ENCODE measurements at regions not wholly inside any gene's neighbourhood (a gene's known extent, or its start where the extent isn't known, plus 50 kb on each side); places are given as distances from the start of the nearest gene placed in this dataset.

DNA sequence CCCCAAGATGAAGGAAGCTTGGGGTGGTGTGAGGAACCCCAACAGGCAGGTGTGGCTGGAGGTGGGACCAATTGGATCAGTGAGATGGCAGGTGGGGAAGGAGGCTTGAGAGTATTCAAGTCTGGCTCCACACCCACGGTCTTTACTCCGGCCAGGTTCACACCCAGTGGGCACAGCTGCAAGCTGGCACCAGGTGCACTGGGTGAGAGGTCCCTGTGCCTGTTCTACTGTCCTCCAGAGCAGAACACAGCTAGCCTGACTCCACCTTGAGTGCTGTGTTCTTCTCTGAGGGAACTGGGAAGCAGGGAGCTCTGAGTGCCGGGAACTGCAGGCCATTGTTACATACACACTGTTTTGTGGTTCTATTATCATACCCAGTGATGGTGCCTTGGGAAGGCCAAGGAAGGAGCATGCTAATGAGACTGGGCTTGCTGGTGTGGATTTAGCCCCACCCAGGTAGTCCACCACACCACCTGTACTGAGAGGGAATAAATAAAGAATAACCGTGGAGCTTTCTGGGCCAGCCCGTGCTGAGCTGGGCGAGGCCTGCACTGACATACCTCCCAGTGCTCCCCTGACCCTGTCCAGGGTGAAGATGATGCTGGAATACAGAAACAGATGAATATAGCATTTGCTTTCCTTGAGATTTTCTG, 93.4 kb downstream of the ABHD5 start:
- no peak for DNase-seq

DNA sequence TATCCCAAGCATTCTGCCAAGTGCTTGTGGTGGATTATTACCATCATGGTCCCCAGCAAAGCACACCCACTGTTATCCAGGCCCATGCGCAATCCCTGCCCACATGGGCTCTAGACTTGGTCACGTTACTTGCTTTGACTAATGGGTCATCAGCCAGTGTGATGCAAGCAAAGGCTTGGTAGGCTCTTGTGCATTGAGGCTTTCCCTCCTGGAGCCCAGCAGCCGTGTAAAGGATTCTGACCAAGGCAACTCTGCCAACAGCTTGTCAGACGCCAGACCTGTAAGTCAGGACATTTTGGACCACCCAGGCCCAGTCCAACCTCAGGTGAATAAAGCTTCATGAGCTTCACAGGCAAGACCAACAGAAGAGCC, 93.9 kb downstream of the ABHD5 start:
- no peak for DNase-seq

DNA sequence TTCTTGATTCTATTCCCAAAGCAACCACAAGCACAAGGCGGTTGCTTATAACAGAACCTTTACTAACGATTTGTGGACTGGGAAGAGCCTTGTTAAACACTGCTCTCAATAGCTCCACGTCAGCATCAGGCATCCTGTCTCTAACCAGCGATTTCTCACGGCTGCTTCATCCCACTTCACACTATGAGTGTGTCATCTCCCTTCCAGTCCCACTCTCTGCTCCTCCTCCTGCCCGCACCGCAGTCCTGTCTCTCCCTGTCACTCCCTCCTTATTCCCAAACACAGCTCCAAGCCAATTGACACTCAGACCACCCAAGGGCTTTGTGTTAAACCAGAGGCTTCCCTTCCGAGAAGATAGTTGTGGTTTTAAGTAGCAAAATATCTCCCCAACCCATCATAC, 94.8 kb downstream of the ABHD5 start:
- DNase-seq: no peak

DNA sequence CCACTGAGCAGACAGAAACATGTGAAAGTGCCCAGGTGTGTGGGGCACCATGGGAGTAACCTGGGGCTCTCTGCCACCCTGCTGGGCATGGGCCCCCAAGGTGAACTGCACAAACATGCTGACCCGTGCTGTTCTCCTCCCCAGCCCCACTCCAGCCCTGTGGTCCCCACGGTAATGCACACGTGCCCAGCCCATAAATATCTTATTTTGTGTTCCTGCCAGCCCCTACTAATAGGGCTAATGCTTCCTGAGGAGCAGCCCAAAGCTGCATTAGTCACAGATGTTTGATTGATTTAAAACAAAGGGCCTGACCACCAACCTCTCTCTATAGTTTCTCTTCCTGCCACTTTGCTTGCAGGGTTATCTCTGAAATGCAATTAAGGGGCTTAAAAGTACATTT, 95.4 kb downstream of the ABHD5 start:
- DNase-seq: no peak

DNA sequence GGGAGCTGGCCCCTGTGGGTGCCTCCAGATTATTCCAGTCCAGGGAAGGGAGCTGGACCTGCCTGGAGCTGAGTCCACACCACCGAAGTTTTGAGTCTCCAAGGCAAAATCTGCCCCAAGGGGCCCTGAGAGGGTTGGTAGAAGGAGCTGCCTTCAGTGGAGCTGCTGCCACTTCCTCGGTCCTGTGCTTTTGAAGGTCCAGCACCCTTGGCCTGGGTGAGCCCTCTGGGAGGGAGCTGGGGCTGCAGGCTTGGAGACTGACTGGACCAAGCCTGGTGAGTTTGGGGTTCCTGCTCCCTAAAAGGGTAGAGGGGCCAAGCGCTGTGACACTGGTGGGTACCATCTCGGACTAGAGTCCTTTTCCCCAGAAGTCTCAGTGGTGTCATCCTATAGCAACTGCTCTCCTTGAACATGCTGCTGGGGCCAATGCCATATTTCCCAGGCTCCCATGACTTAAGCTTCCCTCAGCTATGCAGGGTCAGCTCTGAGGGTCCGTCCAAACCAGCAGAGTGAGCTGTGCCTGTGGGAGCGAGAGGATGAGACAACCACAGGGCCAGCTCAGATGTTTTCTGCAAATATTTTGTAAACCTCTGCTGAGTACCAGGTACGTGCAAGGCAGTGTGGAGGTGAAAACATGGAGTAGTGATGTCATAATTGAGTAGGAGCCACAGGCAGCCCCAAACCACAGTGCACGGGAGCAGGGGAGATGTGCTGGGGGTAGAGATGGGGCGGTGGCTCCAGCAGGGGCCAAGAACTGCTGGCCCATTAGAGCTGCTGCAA, 96.0 kb downstream of the ABHD5 start:
- no peak for DNase-seq

DNA sequence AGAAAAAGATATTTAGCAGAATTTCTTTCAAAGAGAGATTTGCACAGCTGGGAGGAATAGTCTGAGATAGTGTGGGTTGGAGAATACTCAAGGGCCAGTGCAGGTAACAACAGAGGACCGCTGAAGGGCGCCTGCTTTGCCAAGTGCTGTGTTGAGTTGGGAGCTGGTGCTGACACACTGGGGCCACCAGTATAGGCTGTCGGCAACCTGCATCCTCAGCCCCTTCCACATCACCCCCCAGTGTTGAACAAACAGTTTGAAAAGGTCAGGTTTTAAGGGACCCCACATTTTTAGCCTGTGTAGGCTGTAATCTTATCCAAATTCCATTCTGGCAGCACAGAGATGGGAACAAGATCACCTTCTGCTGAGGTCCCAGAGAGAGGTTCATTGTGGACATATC, 96.6 kb downstream of the ABHD5 start:
- DNase-seq: no peak

DNA sequence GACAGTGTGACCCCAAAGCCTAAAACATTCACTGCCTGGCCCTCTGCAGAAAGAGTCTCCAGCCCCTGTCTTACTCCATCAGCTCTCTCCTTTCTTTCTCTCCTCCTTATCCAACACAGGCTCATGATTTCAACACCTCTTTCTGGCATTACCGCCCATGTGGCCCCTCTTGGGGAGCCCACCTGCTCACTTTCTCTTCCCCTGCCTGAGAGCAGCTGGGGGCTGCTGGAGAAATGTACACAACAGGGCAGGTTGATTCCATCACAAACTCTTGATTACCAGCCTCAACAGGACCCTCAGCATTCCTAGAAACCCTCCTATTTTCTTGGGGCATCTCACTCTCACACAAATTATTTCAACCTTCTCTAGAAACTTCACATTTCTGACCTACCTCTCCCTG, 98.3 kb downstream of the ABHD5 start:
- DNase-seq: no peak

DNA sequence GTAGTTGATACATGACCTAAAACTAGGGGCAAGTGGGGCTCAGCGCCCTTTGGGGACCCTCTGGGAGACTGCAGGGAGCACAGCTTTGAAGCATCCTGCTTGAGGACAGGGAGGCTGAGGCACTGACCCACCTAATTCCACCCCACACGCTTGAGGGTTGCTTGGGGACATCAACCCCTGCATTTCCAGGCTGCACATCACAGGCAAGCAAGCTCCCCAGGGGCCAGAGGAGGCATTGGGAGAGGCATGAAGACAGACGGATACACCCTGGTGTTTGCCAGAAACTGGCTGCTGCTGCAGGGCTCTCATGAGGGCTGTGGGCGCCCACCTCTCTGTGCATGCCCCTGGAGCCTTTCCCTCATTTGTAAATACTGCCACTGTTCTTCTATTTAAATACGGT, 99.3 kb downstream of the ABHD5 start:
- DNase-seq: no peak

DNA sequence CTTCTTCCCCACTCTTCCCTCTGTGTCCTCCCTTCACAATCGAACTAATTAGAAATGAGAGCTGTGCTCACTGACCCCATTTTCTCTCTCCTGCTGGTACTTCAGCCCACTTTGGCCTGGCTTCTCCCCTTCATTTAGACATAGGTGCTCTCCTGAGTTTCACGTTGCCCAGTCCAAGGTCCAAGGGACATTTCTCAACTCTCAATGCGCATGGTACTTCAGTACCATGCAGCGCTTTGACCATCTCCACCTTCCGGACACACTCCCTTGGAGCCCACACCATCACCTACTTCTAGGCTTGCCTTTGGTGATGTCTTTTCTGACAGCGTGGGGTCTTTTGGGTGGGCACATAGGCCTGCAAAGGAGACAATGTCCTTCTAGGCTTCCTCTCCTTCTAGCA, 99.7 kb downstream of the ABHD5 start:
- DNase-seq: no peak

DNA sequence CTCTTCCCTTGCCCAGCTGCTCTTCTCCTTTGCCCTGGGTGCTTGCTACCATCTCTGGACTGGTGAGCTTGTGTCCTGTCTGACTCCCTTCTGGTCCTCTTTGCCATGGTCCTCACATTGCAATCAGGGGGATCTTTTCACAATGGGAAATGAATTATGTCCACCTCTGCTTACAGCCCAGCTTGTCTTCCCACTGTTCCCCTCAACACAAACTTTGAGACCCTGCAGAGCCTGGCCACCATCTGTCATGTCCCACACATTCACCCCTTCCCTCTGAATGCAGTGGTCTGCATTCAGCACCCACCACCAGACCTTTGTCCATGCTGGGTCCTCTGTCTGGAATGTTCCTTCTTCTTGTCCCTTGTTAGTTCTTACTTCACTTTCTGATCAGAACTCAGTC, 100.5 kb downstream of the ABHD5 start:
- DNase-seq: no peak

DNA sequence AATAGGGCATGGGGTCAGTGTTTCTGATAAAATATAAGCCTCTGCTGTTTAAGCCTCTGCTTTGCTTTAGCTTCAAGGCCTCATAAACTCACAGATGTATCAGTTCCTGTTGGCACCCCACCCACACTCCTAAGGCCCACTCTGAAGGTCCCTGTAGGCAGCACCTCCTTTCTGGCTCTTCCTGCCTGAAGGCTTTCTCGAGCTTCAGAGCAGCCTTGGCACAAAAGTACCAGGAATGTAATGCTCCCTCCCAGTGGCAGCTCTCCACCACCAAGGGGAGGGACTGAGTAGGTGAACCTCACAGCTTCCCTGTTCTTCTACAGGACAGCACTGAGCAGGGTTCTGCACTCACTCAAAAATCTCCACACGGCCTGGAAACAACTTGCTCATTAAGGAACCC, 102.2 kb downstream of the ABHD5 start:
- DNase-seq: no peak

DNA sequence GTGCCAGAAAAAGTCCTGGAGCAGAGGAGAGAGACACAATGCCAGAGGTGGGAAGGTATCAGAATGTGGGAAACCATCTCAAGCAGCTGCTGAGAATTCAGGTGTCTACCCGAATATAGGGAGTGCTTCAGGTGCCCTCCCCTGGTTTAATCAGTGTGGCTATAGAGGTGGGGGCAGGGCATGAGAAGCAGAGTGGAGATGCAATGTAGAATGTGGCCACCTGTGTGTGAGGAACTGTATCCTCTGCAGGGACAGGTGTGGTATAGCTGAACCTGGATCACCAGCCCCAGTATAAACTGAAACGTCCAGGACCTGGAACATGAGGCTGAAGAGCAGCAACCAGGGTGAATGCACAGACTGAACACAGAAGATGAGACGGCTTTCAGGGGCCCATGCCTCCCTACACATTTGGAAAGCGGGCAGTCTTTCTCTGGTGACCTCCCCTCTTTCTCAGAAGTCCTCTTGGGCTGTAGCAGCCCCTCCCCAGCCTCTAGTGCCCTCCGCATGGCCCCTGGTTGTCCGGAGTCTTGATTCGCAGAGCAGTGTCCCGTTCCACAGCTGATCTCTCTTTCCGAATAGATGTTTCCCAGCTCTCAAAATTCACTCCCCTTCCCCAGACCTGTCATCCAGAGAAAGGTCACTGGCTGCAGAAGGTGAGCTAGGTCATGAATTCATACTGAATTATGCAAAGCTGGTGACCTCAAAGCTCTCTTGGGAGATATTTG, 103.1 kb downstream of the ABHD5 start:
- DNase-seq: no peak

DNA sequence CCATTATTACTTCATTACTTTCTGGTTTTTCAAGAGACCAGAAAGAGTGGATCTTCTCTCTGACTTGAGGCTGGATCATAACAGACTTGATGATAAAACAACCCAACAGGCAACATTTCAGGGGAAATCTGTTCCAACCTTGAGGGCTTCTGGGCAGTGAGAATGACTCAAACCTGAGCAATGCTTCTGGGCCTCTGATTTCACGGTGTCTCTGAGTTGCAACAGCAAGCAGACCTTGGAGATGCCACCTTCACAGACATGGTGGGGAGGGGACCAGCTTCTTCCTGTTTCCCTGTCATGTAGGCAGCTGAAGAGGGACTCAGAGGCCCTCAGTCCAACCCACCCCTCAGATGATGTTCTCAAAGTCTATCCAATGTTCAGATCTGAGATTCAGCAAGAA, 104.0 kb downstream of the ABHD5 start:
- no peak for DNase-seq

DNA sequence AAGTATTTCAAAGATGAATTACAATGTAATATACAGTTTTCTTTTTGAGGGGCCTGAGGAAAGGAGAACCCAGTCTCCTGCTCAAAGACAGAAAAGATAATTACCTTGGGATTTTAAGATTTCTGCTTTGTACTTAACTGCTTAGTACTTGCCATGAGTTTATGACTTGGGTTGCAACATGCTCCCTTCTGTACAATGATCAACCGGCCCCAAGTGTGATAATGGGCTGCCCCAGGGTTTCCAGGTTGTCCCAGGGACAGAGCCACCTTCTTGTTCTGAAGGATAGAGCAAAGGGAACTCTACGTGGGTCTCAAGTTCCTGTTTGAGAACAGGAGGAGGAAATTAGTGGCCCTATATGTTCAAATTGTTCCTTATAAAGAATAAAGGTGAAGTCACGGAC, 104.8 kb downstream of the ABHD5 start:
- no peak for DNase-seq

DNA sequence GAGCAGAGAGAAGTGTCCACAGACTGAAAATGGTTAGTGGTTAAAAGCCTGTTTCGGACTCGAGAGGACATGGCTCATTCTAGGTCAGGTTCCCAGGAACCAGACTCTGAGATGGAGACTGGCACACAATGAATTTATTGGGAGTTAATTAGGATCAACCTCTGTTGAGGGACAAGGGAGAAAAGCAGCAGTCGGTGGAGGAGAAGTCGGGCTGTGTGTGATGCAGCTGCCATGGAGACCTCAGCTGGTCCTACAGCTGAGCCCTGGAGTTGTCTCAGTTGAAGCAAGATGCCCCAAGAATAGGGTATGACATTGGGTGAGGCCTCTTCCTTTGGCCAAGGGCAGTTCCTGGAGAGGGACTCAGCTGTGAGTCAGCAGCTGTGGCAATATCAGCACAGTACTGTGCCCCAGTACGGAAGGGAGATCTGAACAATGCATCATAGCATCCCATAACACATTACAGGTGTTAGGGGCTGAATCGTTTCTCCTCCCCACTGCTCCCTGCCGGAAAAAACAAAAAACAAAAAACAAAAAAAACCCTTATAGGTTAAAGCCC, 105.4 kb downstream of the ABHD5 start:
- DNase-seq: no peak

DNA sequence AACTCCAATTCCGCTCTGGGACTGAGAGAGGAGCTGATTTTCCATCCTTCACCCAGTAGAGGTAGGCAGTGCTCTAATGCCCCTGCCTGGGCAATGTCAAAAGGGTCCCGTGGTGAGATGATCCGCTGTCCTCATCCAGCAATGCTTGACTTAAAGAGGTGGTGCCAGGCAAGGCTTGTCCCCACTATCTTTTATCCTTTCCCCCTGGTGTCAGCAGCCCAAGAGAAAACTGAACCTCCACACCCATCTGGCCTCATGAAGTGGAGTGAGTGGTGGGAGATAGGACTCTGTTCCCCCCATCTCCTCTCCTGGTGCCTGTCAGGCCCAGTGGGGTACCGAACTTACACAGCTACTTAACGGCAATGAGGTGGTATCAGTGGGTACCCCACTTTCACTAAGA, 107.1 kb downstream of the ABHD5 start:
- DNase-seq: no peak

DNA sequence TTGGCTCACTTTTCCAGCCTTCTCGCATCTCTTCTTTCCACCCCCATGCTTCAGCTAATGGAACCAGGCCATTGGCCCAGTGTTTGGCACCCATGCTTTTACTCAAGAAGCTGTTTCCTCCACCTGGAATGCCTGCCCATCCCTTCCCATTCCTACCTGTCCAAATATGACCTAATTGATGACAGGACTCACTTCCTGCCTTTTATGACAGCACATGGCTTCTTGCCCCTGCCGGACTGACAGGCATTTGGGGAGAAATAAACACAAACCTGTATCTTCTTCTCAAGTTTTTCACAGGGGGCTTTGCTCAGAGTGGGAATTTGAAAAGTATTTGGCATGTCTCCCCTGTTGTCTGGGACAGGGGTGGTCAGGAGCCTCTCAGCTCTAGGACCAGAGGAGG, 120.1 kb downstream of the ABHD5 start:
- no peak for DNase-seq

DNA sequence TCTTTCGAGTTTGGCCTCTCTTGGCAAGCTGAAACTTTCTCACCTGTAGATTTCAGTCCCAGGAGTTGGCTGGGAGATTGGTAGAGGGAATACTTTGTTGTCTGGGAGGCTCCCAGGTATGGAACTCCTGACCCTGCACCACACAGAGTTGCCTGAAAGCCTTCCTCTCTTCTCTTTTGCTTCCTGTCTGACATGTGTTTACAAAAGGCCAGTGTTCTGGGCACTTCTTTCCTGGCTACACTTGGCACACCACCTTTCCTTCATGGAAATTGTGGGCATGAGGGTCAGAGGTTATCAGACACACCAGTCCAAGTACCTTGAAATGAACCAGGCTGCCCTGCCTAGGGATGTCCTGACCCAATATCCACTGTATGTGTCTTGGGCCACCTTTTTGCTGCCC, 123.7 kb downstream of the ABHD5 start:
- DNase-seq: no peak

DNA sequence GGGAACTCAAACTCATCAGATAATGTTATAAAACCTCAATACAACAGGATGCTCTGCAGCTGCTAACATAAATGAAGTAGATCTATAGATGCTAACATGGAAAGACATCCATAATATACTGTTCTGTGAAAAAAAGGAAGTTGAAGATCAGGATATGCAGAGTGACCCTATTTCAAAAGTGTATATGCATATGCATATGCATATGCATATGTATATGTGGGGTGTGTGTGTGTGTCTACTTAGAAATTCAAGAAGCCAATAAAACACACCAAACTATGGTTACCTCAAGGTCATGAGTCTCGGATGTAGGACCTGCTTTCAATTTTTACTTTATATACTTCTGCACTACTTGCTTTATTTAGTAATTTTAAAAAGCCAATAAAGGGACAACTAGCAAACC, 125.6 kb downstream of the ABHD5 start:
- no peak for DNase-seq

DNA sequence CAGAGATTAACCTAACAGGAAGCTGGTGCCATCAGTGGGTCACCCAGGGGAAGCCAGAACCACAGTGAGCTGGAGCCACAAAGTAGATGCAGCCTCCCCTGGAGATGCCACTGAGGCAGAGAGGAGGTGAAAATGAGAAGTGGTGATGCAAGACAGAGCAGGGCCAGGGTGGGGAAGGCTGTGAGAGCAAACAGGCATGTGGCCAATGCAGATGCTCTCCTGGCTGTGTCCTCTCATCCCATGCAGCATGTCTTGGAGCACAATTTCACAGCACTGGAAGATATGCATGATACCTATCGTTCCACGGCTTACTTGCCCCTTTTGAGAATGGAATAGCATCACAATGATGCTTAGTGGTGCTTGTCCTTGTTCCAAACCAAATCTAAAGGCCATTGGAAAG, 126.3 kb downstream of the ABHD5 start:
- no peak for DNase-seq

DNA sequence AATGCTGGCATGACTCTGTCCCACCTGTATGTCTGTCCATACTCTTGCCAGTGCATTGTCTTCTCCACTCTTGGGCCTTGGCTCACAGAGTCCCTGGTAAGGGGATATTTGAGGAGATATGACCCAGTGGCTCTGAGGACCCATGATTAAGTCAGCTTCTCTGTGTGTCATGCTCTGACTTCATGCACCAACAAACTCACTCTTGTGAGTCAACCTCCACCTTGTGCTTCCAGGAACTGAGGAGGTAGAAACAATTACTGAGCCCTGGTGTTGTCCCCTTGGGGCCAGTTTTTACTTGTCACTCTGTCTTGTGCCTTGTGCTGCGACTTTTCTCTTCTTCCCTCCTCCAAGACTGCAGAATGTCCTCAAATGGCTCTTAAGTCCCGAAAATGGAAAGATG, 127.1 kb downstream of the ABHD5 start:
- DNase-seq: no peak

DNA sequence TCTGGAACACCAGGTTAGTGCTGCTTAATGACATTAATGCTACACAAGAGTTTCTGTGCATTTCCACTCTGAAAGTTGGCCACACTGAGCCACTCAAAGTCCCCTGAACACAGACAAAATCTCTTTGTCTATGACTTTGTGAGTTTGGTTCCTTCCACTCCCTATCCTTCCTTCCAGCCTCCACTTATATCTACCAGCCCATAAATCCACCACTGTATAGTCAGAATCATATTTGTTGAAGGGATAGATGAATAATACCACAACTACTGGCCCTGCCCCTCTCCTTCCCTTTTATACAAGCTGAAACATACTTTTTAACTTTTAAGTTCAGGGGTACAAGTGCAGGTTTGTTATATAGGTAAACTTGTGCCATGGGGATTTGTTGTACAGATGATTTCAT, 127.5 kb downstream of the ABHD5 start:
- no peak for DNase-seq

DNA sequence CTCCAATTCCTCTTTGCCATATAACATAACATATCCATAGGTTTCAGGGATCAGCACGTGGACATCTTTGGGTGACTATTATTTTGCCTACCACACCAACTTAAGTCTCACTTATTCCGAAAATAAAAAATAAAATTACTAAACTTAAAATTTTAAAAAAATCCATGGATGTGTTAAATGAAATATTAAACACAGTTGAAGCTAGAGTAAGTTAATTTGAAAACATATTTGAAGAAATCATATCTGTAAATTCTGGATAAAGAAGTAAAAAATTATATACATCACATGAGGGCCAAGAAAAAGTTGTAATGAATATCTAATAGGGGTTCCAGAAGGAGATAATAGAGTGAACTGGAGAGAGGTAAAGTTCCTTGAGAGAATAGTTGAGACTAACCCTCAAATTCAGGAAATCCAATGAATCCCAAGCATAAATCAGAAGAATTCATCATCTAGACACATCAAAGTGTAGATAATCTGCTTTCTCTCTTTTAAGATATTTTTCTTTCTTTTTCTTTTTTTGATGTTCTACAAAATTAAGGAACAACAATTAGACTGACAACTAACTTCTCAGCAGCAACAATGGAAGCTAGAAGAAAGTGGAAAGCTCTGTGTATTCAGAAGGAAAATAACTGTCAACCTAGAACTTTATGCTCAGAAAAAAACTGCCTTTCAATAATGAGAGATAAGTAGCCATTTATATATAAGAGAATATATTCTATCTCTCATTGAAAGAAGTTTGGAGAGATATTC, 147.4 kb downstream of the ABHD5 start:
- no peak for DNase-seq
